Kidney (tissue), 13 donors: ENCODE measurements at regions not wholly inside any gene's neighbourhood (a gene's known extent, or its start where the extent isn't known, plus 50 kb on each side); places are given as distances from the start of the nearest gene placed in this dataset.

ENCODE experiments used
- DNase-seq, 5 donors: peaks; one replicate each; pipeline ENCODE4 v3.0.0-alpha.2; 2013 to 2020
- FAIRE-seq: peaks from 2 replicates; lab custom pipeline; 2012; peaks lifted over from hg19 to GRCh38; lab: Jason Lieb, UNC
- H3K27ac ChIP-seq, 2 donors: one replicate each; pipeline ENCODE4 v1.7.0; 2013; ENCODE audit warnings: low read depth in 2 of 2, low read length in 2 of 2, inconsistent platforms in 1 of 2
- H3K27me3 ChIP-seq: one replicate; pipeline ENCODE4 v1.7.1; 2013; ENCODE audit warnings: low read length, inconsistent platforms; ENCODE audit not compliant: control insufficient read depth, insufficient read depth
- H3K36me3 ChIP-seq, 3 donors: one replicate each; pipeline versions ENCODE4 v1.7.0 to v1.7.1; 2013; ENCODE audit warnings: low read length in 3 of 3, control low read depth in 1 of 3, inconsistent platforms in 1 of 3; ENCODE audit not compliant: insufficient read depth in 3 of 3, control insufficient read depth in 2 of 3
- H3K4me1 ChIP-seq, 3 donors: one replicate each; pipeline versions ENCODE4 v1.7.0 to v1.7.1; 2013; ENCODE audit warnings: low read length in 3 of 3, inconsistent platforms in 1 of 3, low read depth in 1 of 3; ENCODE audit not compliant: control insufficient read depth in 2 of 3, insufficient read depth in 2 of 3
- H3K4me3 ChIP-seq, 3 donors: one replicate each; pipeline versions ENCODE4 v1.7.0 to v1.8.1; 2013; ENCODE audit warnings: low read length in 3 of 3, control low read depth in 1 of 3, inconsistent platforms in 1 of 3
- H3K9ac ChIP-seq, 3 donors: one replicate each; pipeline versions ENCODE4 v1.7.0 to v1.7.1; 2013; ENCODE audit warnings: low read length in 3 of 3, control low read depth in 1 of 3, inconsistent platforms in 1 of 3
- H3K9me3 ChIP-seq, 3 donors: one replicate each; pipeline versions ENCODE4 v1.7.0 to v1.7.1; 2013; ENCODE audit warnings: low read length in 3 of 3, control low read depth in 1 of 3, inconsistent platforms in 1 of 3; ENCODE audit not compliant: control insufficient read depth in 2 of 3, insufficient read depth in 1 of 3
- intact Hi-C: fragments of 100-400 bp; cut with DNase I; formaldehyde crosslinking; loops from one replicate; pipeline ENCODE4 v1.11.1; 2022
- TF ChIP-seq, protein P1 (sequence below): IDR thresholded peaks from 3 replicates; pipeline ENCODE4 v1.5.1; 2012; ENCODE audit warnings: mild to moderate bottlenecking, moderate library complexity, borderline replicate concordance; ENCODE audit not compliant: insufficient read depth; ENCODE audit errors: extremely low read depth
- donor health status: control.
- donor health status: control.
- donor health status: control.
- donor health status: control.
- donor health status: control.
- donor health status: DM: yes; HTN: yes; CAD: no.
- donor health status: Normal renal cell carcinoma (clear cell type).

DNA sequence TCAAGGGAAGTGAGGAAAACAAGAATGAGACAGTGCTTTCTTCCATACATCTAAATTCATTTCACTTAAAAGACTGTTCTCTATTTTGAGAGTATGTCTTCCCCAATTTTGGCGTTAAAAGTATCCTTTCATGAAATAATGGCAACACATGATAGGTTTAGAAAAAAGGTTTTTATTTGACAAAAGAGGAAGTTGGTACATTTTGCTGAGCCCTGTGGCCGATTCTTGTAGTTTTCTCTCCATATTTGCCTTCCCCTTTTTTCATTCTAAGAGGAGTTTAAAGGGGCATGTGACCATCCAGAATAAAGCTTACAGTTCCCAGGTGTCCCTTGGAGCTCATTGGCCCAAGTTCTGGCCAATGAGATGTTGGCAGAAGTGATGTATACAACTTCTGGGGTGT, 140.4 kb upstream of the KCNE2 start:
- intact Hi-C loops = no loop called here
- no peak overlapping the region for H3K4me3 ChIP-seq
- TF ChIP-seq, protein P1, sequence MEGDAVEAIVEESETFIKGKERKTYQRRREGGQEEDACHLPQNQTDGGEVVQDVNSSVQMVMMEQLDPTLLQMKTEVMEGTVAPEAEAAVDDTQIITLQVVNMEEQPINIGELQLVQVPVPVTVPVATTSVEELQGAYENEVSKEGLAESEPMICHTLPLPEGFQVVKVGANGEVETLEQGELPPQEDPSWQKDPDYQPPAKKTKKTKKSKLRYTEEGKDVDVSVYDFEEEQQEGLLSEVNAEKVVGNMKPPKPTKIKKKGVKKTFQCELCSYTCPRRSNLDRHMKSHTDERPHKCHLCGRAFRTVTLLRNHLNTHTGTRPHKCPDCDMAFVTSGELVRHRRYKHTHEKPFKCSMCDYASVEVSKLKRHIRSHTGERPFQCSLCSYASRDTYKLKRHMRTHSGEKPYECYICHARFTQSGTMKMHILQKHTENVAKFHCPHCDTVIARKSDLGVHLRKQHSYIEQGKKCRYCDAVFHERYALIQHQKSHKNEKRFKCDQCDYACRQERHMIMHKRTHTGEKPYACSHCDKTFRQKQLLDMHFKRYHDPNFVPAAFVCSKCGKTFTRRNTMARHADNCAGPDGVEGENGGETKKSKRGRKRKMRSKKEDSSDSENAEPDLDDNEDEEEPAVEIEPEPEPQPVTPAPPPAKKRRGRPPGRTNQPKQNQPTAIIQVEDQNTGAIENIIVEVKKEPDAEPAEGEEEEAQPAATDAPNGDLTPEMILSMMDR = no peak
- DNase-seq (no peak), FAIRE-seq (no peak)
- no peaks in the 10 kb centered on the region for H3K36me3 ChIP-seq
- H3K9ac ChIP-seq = no peak overlapping the region
- H3K4me1 ChIP-seq = no peaks in the 10 kb centered on the region
- no peaks in the 10 kb centered on the region for H3K27me3 ChIP-seq
- H3K9me3 ChIP-seq = no peaks in the 10 kb centered on the region
- H3K27ac ChIP-seq = no peak overlapping the region

- FAIRE-seq (no peak), DNase-seq (no peak)
- no peak overlapping the region for H3K27ac ChIP-seq
- intact Hi-C loops = no loop called here
- H3K36me3 ChIP-seq = no peaks in the 10 kb centered on the region
- H3K27me3 ChIP-seq = no peaks in the 10 kb centered on the region
- H3K9ac ChIP-seq = no peak overlapping the region
- TF ChIP-seq, protein P1 = no peak
- H3K4me3 ChIP-seq = no peak overlapping the region
- H3K4me1 ChIP-seq = no peaks in the 10 kb centered on the region
- no peaks in the 10 kb centered on the region for H3K9me3 ChIP-seq
These were observed 136.4 kb upstream of the KCNE2 start for GRCh38 chr21:34227386-34227852.

DNA sequence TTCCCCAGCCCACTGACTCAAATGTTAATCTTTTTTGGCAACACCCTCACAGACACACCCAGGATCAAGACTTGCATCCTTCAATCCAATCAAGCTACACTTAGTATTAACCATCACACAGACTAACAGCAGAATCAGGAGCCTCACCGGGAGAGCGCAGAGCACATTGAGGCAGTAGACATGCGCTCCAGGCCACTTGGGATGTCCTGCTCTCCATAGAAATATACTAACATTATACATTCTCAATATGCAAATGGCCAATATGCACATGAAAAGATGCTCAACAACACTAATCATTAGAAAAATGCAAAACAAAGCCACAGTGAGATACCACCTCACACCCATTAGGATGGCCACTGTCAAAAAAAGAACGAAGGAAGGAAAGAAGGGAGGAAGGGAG, 135.0 kb upstream of the KCNE2 start:
- no peak for FAIRE-seq

More for the DNA sequence above, 135.0 kb upstream of the KCNE2 start:
- TF ChIP-seq, protein P1 = no peak
- no peaks in the 10 kb centered on the region for H3K36me3 ChIP-seq
- intact Hi-C loops = no loop called here
- H3K4me3 ChIP-seq = no peak overlapping the region
- no peak for DNase-seq
- H3K27ac ChIP-seq = no peak overlapping the region
- H3K4me1 ChIP-seq = no peaks in the 10 kb centered on the region
- no peak overlapping the region for H3K9ac ChIP-seq
- no peaks in the 10 kb centered on the region for H3K27me3 ChIP-seq
- no peaks in the 10 kb centered on the region for H3K9me3 ChIP-seq
